Activated CD4-positive, alpha-beta T cell treated with anti-CD3 and anti-CD28 coated beads, Interleukin-10, Interleukin-2, amounts not matched to agents 100 ng/mL and 50 ng/mL, durations not matched to agents 16 hours and 8 hours (primary cell): ENCODE measurements at regions not wholly inside any gene's neighbourhood (a gene's known extent, or its start where the extent isn't known, plus 50 kb on each side); places are given as distances from the start of the nearest gene placed in this dataset.
"Not testable (repeated sequence)": the region's sequence is repeated elsewhere in the genome, so short reads cannot be mapped to it uniquely, and the experiment has no call there.

Source experiments
- DNase-seq: peaks from one replicate; pipeline ENCODE4 v3.0.0-alpha.2; 2020

DNA sequence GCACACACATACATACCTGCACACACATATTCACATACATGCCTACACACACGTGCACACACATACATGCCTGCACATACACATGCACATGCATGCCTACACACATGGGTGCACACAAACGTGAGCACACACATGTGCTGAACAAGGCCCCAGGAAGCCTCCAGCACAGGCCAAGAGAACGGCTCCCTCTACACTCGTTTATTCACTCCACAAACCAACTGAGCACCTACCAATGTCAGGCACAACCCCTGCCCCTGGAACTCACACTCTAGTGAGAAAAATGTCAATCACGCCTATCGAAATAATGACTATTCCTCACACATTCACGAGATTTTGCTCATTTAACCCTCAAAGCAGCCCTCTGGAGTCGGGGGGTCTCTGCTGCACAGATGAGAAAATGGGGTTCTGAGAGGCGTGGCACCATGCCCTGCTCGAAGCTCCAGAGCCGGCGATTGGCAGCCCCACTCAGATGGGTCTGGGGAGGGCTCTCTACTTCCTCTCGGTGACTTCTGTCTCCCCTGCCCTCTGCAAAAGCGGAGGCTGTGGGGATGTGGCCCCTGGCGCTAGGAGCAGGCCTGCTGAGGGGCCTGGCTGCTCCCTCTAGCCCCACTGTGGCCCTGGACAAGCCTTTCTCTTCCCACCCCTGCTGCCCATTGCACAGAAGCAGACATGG, 90.2 kb upstream of the RUNX3 start:
- no peak for DNase-seq

DNA sequence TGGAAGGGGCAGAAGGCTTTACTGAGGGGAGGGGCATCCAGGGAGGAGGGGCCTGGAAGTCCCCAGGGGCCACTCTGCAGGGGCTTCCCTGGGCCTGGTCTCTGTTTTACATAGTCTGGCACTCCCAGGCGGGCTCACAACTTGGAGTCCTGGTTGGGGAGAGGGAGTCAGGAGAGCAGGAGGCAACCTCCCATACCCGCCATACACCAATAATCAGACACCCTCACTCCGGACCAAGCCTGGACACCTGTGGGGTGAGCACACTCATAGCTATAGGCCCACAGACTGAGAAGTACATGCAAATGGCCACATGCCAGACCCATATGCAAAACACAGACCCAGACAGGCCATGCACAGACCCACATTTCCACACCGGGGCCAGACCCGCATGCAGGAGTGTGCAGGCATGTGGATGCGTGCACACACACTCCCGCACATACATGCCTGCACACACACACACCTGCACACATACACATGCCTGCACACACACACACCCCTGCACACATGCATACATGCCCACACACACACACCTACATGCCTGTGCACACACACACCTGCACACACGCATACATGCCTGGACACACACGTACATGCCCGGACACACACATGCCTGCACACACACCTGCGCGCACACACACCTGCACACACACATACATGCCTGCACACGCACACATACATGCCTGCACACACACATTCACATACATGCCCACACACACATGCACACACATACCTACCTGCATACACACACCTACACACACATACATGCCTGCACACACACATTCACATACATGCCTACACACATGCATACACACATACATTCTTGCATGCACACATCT, 89.5 kb upstream of the RUNX3 start:
- DNase-seq: no peak

DNA sequence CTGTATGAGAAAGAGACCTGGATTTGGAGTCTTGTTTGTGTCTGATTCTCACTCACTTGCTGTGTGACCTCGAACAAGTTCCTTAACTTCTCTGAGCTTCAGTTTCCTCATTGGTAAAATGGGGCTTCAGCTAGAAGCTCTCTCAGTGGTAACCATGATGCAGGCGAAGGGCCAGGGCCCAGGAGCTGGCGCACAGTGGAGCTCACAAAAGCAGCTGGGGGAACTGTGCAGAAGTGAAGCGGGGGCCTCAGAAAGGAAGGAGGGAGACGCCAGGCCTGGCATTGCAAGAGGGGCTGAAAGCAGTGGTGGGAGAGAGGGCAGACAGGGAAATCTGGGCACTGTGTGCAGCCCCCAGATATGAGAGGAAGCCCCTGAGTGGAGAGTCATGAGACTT, 88.9 kb upstream of the RUNX3 start:
- no peak for DNase-seq

DNA sequence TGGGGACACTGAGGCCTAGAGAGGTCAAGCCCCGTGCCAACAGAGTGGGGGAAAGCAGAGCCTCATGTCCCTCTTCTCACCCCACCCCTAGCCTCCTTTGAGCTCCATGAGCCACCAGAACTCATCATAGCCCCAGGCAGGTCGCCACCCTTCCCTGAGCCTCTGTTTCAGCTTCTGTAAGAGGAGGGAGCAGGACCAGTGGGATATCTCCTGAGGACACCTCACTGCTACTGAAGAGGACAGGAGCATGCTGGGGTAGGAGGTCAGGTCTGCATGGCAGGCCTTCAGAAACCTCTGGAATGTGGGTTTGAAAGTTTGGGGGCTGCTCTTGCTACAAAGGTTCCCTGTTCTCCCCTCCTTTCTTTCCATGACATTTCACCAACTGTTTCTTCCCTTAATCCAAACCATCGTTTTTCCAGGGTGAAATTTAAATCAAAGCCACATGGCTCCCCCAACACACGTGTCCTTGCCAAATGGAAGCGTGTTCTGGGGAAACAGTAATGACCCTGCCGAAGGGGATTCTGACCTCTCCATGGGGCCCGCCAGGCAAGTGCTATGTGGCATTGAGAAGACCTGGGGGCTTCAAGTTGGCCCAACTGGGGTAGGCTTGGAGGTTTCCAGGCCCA, 88.1 kb upstream of the RUNX3 start:
- DNase-seq: no peak

DNA sequence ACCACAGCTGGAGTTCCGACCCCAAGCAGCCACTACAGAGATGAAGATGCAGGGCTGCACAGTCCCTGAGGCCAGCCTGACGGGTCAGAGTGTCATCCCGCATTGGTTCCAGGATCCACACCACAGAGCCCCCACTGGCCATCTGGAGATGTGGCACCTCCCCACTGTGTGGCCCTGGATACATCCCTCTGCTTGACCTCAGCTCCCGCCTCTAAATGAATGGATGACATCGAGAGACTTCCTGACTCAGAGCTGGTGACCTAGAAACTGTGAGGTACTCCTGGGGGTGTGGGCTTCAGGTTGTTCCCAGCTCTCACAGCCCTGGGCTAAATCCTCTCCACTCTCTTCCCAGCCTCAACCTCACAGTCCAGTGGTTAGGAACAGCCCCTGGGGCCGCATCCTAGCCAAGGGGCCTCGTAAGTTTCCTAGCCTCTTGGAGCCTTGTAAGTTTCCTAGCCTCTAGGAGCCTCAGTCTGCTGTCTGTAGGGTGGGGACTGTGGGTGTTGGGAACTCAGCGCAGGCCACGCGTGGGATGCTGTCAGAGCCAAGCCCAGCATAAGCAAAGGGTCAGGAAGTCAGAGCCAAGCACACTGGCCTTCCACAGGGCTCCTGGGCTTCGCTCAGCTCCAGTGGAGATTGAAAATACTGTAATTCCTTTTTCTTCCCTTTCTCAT, 87.5 kb upstream of the RUNX3 start:
- DNase-seq: no peak

DNA sequence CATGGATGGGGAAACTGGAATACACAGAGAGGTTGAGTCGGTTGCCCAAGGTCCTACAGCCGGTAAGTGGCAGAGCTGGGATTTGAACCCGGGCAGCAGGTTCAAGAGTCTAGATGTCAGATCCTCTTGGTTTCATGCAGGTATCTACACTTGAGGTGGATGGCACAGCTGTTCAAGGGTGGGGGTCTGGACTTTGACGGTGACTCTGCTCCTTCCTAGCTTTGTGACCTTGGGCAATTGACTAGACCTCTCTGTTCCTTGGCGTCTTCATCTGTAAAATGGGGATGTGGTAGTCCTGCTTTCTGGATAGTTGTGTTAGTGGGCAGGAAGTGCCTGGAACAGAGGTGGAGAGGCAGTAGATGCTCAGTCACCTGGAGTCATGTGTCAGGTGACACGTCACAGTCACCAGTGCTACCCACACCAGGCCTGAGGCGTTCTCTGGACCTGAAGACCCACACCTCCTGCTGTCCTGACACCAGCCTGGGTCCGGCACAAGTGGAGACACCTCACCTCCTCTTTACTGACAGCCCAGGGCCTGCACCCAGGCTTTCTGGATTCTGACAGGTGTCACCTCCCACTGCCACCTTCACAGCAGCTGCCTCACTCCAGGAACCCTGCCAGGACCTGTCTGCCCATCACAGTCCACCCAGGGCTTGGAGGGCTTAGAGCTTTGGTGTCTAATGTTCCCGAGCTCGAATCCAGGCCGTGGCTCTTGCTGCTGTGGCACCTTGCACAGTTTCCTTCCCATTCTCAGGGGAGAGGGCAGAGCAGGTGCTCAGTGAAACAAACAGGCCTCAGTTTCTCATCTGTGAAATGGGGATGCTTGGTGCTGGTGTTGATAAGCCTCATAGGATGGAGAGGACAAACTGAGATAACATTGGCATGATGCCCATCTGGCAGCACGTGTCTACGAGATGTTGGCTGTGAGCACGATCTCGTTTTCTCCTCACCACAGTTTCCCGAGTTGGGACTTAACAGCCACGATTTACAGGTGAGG, 83.2 kb upstream of the RUNX3 start:
- DNase-seq: no peak

DNA sequence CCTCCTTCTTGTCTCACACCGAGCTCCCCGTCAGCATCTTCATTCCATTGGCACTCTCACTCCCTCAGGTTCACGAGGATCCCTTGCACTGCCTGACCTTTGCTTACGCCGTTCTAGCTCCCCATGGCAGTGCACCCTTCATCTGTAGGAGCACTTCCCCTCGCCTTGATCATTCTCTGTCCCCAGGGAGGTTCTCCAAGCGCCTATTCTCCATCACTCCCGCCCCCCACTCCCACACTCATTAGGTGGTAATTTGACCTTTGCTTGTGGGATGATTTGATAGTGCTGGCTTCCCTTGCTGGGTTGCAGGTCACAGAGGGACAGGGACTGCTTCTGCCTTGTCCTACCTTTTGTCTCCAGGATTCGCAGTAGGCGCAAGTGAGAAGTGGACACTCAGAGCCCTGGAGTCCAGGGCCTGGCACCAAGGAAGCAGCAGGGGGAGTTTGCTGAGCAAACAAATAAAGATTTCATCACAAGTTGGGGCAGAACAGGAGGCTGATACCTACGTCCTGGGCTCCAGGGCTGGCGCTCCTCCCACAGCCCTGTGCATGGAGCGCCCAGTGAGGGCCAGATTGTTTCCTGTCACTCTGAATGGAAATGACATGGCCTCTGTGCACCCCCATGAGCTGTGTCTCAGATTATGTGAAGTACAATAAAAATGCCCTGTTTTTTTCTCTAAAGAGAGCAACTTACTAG, 82.0 kb upstream of the RUNX3 start:
- DNase-seq: no peak

DNA sequence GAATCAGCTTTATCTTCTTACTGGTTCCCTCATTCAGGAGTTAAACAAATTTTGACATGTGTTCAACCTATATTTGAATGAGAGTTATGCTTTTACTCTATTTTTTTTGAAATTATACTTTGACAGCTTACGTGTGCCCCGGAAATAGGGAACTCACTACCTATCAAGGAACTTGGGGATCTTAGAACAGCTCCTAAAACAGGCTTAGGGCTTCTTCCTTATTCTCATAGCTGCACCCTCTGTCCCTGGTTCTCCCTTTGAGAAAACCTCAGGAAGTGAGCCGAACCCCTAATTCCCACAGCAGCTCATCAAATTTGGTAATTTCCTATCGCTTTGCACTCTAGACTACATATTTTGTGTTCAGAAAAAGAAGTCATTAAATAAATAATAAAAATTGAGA, 81.2 kb upstream of the RUNX3 start:
- no peak for DNase-seq

DNA sequence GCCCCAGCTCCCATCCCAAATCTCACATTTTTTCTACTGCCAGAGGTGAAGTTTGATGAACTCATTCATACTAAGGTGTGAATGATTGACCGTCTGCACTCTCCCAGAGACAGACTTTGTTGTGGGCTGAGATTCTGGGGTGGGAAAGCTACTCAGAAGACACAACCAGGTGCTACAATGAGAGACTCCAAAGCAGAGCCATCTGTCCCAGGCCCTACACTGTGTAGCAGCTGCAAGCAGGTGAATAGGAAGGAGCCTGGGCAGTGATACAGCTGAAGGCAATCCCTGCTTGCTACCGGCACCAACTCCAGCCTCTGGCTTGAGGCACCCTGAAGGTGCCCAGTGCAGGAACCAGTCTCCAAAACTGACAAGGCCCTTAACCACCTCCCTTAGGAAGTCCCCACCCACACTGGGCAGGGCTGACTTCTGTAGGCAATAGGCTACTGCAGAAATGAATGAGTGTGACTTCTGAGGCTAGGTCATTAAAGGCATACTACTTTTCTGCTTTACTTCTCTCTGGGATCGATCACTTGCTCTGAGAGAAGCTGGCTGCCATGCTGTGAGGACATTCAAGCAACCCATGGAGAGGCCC, 79.7 kb upstream of the RUNX3 start:
- DNase-seq: peak; percentile 65

DNA sequence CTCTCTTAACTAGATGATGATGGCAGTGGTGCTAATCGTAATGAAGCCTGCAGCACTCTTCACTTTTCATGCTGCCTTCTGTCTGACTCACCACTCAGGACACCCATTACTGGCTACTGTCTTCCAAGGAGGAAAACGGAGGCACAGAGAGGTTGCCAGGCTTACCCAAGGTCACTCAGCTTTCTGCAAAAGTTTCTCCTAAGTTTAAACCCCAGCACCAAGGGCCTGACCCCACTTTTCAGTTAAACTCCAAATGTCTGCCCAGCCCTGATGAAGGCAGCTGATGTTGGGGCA, 78.1 kb upstream of the RUNX3 start:
- no peak for DNase-seq

DNA sequence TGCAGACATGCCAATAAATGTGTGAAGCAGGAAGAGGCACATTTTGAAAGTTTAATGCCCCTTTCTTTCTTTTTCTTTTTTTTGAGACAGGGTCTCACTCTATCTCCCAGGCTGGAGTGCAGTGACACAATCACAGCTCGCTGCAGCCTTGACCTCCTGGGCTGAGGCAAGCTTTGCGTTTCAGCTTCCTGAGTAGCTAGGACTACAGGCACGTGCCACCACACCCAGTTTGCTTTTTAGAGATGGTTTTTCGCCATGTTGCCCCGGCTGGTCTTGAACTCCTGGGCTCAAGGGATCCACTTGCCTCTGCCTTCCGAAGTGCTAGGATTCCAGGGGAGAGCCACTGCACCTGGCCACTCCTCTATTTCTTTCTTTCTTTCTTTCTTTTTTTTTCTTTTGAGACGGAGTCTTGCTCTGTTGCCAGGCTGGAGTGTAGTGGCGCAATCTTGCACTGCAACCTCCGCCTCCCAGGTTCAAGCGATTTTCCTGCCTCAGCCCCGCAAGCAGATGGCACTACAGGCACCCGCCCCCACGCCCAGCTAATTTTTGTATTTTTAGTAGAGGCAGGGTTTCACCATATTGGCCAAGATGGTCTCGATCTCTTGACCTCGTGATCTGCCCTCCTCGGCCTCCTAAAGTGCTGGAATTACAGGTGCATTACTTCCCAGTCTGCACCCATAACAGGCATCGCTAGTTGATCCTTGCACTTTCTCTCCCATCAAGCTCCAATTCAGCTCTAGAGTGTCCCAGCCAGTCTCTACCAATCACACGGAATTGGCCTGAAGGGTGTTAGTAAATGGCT, 77.5 kb upstream of the RUNX3 start:
- DNase-seq: not testable (repeated sequence)

DNA sequence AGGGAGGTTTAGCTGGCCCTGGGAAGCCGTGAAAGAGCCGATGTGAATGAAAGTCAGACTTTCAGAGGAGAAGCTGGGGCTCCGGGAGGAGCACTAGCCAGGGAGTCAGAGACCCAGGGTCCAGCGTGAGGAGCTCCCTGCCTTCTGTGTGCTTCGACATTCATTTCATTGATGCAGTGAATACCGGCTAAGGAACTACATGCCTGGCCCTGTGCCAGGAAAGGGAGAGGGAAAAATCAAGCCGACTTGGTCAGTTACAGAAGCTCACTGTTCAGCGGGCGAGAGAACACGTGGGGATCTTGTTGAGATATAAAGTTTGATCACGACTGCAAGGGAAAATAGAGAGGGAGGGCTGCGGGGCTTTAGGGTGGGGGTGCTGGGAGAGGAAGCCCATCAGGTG, 76.7 kb upstream of the RUNX3 start:
- no peak for DNase-seq

DNA sequence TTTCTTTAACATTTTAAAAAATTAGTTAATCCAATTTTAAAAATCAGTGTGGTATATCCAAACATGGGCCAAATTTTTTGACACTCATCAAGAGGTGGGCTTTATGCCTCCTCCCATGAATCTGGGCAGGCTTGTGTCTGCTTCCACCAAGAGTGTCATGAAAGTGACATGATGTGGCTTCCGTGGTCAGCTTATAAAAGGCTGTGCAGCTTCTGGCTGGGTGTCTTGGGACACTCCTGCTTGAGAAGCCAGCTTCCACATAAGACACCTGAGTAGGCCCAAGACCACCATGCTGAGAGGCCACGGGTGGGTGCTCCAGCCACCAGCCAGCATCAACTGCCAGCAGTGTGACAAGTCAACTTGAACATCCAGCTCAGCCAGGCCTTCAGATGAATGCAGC, 74.3 kb upstream of the RUNX3 start:
- DNase-seq: no peak

DNA sequence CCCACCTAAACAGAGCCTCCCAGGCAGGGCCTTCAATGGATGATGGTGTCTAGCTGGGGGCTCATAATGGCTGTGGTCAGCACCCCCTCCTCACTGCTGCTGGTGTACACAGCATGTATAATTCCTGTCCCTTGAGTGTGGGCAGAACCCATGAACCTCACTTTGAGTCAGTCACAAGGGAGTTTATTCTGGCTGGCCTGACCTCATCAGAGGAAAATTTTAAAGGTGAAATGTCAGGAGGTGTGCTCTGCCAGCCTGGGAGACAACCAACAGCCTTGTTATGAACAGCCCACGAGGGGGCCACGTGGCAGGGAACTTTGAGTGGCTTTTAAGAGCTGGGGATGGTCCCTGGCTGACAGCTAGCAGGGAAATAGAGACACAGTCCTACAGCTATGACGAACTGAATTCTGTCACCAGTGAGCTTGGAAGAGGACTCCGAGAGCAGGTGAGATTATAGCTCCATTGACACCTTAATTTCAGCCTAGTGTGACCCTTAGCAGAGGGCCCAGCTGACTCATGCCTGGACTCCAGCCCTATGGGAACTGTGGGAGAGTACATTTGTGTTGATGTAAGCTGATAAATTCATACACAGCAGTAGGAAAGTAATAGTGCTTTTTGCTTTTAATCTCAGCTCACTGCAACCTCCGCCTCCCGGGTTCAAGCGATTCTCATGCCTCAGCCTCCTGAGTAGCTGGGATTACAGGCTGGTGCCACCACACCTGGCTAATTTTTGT, 73.5 kb upstream of the RUNX3 start:
- DNase-seq: no peak

DNA sequence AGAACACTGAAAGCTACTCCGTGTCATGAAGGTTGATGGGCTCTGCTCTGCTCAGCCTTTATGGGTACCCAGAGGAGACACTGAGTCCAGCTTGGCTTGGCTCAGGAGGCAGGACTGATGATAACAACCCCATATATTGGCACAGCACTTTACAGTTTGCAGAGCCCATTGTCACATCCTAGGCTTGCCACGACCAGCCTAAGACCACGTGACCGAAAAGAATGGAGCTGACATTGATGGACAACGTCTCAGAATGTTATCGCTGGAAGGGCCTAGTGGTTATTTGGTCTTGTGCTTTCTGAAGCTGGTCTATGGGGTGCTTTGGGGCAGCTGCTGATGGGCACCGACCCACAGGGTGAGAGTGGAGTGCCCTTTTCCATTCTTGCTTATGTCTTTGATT, 72.9 kb upstream of the RUNX3 start:
- DNase-seq: no peak

DNA sequence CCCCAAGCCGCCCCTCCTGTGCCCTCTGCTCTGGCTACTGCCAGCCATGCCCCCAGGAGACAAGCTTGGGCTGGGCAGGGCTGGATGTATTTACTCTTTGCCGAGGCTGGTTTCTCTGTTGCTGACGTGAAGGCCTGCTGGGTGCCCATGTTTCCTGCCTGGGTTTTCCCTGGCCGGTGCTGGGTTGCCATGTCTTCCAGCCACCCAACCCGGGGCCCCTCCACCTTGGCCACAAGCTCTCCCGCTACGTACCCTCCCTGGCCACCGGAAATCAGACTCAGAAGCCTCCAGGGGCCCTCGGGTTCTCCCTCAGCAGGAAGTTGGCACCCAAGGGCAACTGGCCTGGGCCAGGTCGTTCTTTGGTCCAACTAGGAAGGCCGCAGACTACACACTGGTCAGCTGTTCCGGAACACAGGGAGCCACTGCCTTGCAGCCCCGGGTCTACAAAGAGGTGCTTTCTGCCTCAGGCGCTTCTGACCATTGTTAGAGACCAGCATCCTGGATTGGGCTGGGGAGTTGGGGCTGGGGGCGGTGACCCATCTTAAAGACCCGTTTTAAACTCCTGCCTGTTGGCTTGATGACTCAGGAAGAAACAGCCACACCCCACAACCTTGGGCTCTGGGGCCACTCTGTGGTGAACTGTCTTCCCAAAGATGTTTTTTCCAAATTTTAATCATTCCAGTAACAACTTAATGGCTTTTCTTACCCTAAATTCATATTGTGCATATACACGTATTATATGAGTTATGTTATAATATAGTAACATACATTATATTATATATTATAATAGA, 71.2 kb upstream of the RUNX3 start:
- peak; percentile 70 for DNase-seq

DNA sequence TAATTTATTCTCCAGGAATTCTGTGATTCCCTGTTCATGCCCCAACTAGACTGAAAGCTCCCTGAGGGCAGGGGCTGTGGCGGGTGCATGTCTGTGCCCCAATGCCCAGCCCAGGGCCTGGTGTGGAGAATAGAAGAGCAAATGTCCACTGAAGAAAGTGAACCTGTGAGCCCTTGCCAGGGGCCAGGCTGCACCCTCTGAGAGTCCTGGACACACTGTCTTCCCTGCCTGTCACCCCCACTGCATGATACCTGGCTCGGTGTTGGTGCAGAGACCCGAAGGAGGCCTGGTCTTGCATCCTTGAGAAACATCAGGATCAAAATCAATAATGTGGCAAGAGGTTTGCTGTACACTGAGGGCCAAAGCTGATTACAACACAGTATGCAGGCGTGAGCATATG, 69.8 kb upstream of the RUNX3 start:
- DNase-seq: no peak

DNA sequence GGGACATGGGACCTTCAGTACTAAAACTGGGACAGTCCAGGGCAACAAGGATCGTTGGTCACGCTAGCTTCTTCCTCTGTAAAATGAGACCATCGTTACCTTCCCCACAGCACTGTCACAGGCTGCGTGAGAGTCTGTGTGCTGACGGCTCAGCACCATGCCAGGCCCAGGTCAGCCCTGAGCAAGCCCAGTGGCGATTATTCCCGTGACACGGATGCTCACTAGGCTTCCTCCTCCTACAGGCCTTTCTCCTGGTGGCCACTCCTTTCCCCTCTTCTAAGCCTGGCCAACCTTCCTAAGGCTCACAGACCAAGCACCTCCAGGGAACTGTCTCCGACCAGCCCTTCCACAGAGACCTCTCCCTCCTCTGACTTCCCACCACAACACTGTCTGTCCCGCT, 69.3 kb upstream of the RUNX3 start:
- no peak for DNase-seq
